SK-N-SH (cell line): ENCODE measurements at regions not wholly inside any gene's neighbourhood (a gene's known extent, or its start where the extent isn't known, plus 50 kb on each side); places are given as distances from the start of the nearest gene placed in this dataset.

Experiments used
- CTCF ChIA-PET: fragments of 300-600, 350-600 bp; formaldehyde crosslinking; extraction: SDS; loops from one replicate; lab custom pipeline; 2021; lab: Yijun Ruan, JAX
- POLR2A ChIA-PET: fragments of 350-600 bp; sonication (Branson Sonifier 250); formaldehyde crosslinking; extraction: SDS; loops from one replicate; lab custom pipeline; 2020; ENCODE audit warnings: antibody characterized with exemption, inconsistent platforms; lab: Yijun Ruan, JAX
- DNase-seq: peaks from one replicate; pipeline ENCODE4 v3.0.0; 2012
- H2AFZ ChIP-seq: fragments of 200-600 bp; sonication (generic); 2 replicates; pipeline ENCODE4 v1.8.1; 2016; ENCODE audit warnings: antibody characterized with exemption, mild to moderate bottlenecking, low read depth
- H3F3A ChIP-seq: fragments of 200-600 bp; sonication (generic); replicated peaks from 2 replicates; pipeline ENCODE3; 2016; ENCODE audit warnings: antibody characterized with exemption, mild to moderate bottlenecking; ENCODE audit not compliant: insufficient read depth
- H3K27ac ChIP-seq, 2 experiments: fragments of 200-500 bp in 1 of 2; fragments of 200-600 bp in 1 of 2; sonication (Bioruptor generic) in 1 of 2; sonication (generic), shearing (Covaris generic) in 1 of 2; 2 replicates each; pipeline versions ENCODE4 v1.5.1 to v1.6.1; 2014 to 2016; ENCODE audit warnings: low read depth in 2 of 2, inconsistent platforms in 1 of 2, low read length in 1 of 2, mild to moderate bottlenecking in 1 of 2, mixed read lengths in 1 of 2
- H3K27me3 ChIP-seq: fragments of 200-600 bp; sonication (generic), shearing (Covaris generic); 2 replicates; pipeline ENCODE4 v1.6.1; 2016; ENCODE audit warnings: mixed run types; ENCODE audit not compliant: insufficient read depth
- H3K36me3 ChIP-seq, 2 experiments: fragments of 200-500 bp in 1 of 2; fragments of 200-600 bp in 1 of 2; sonication (Bioruptor generic) in 1 of 2; sonication (generic) in 1 of 2; replicated peaks in 1 of 2; 2 replicates each; pipeline versions ENCODE3 to v1.5.1; 2014 to 2016; ENCODE audit warnings: low read length in 1 of 2, mild to moderate bottlenecking in 1 of 2; ENCODE audit not compliant: insufficient read depth in 2 of 2, control insufficient read depth in 1 of 2
- H3K4me1 ChIP-seq, 2 experiments: fragments of 200-500 bp in 1 of 2; fragments of 200-600 bp in 1 of 2; sonication (Bioruptor generic) in 1 of 2; sonication (generic), shearing (Covaris generic) in 1 of 2; 2 replicates each; pipeline versions ENCODE4 v1.5.1 to v1.6.1; 2014 to 2016; ENCODE audit warnings: low read depth in 1 of 2, low read length in 1 of 2, mixed run types in 1 of 2; ENCODE audit not compliant: insufficient read depth in 2 of 2, control insufficient read depth in 1 of 2
- H3K4me2 ChIP-seq: fragments of 200-600 bp; sonication (generic), shearing (Covaris generic); 2 replicates; pipeline ENCODE4 v1.6.1; 2017; ENCODE audit warnings: mixed run types
- H3K4me3 ChIP-seq, 2 experiments: fragments of 200-500 bp in 1 of 2; fragments of 200-600 bp in 1 of 2; sonication (Bioruptor generic) in 1 of 2; sonication (generic), shearing (Covaris generic) in 1 of 2; 2 replicates each; pipeline versions ENCODE4 v1.5.1 to v1.8.1; 2014 to 2016; ENCODE audit warnings: low read depth in 2 of 2, inconsistent platforms in 1 of 2, low read length in 1 of 2, mild to moderate bottlenecking in 1 of 2, mixed read lengths in 1 of 2, moderate library complexity in 1 of 2
- H3K79me2 ChIP-seq: fragments of 200-600 bp; sonication (generic); 2 replicates; pipeline ENCODE4 v1.8.1; 2017; ENCODE audit warnings: mild to moderate bottlenecking; ENCODE audit not compliant: insufficient read depth
- H3K9ac ChIP-seq: fragments of 200-600 bp; sonication (generic); 2 replicates; pipeline ENCODE4 v1.6.1; 2017; ENCODE audit warnings: mixed run types
- H3K9me2 ChIP-seq: fragments of 200-600 bp; sonication (generic); 2 replicates; pipeline ENCODE4 v1.6.1; 2017; ENCODE audit warnings: mixed run types
- H3K9me3 ChIP-seq: fragments of 200-600 bp; sonication (generic); 2 replicates; pipeline ENCODE4 v1.6.1; 2017; ENCODE audit warnings: mixed run types, mild to moderate bottlenecking, moderate library complexity
- H4K20me1 ChIP-seq: fragments of 200-600 bp; sonication (generic); 2 replicates; pipeline ENCODE4 v1.6.1; 2017; ENCODE audit warnings: mild to moderate bottlenecking, mixed run types; ENCODE audit not compliant: insufficient read depth
- CHD2 ChIP-seq: fragments of 150-350 bp; IDR thresholded peaks from 2 replicates; pipeline ENCODE4 v1.6.1; 2018; ENCODE audit warnings: low read length; ENCODE audit not compliant: partially characterized antibody
- EP300 ChIP-seq, 2 experiments: IDR thresholded peaks; 2 replicates each; pipeline versions ENCODE4 v1.4.0 to v1.6.1; 2012; ENCODE audit warnings: borderline replicate concordance in 1 of 2, low read depth in 1 of 2, low read length in 1 of 2
- FOSL2 ChIP-seq: IDR thresholded peaks from 2 replicates; pipeline ENCODE4 v1.4.0; 2012; ENCODE audit warnings: low read depth, mild to moderate bottlenecking, moderate library complexity, borderline replicate concordance
- FOXJ3 ChIP-seq: sonication (generic); formaldehyde crosslinking; IDR thresholded peaks from 2 replicates; pipeline ENCODE4 v1.5.1; 2020; ENCODE audit warnings: mild to moderate bottlenecking, missing genetic modification reagents
- GATA2 ChIP-seq: sonication (generic); formaldehyde crosslinking; IDR thresholded peaks from 2 replicates; pipeline ENCODE4 v1.5.0; 2020; ENCODE audit warnings: mild to moderate bottlenecking, missing genetic modification reagents
- IRF3 ChIP-seq: fragments of 150-350 bp; IDR thresholded peaks from 2 replicates; pipeline ENCODE4 v1.6.1; 2016; ENCODE audit warnings: mild to moderate bottlenecking, low read depth, low read length
- JUND ChIP-seq: IDR thresholded peaks from 2 replicates; pipeline ENCODE4 v1.4.0; 2012
- MXI1 ChIP-seq: IDR thresholded peaks from 2 replicates; pipeline ENCODE4 v1.6.1; 2012; ENCODE audit warnings: mild to moderate bottlenecking, low read depth, low read length, improper control_type of control experiment
- NFIC ChIP-seq: IDR thresholded peaks from 2 replicates; pipeline ENCODE4 v1.4.0; 2012; ENCODE audit warnings: borderline replicate concordance
- NRF1 ChIP-seq: IDR thresholded peaks from 2 replicates; pipeline ENCODE4 v1.6.1; 2012; ENCODE audit warnings: low read depth, mild to moderate bottlenecking, low read length
- PBX3 ChIP-seq: IDR thresholded peaks from 2 replicates; pipeline ENCODE4; 2012
- POLR2AphosphoS5 ChIP-seq: IDR thresholded peaks from 2 replicates; pipeline ENCODE4 v1.6.1; 2012; ENCODE audit warnings: low read depth, low read length
- RAD21 ChIP-seq: IDR thresholded peaks from 2 replicates; pipeline ENCODE4 v1.6.1; 2012; ENCODE audit warnings: mild to moderate bottlenecking, low read length
- RCOR1 ChIP-seq: fragments of 150-350 bp; IDR thresholded peaks from 2 replicates; pipeline ENCODE4 v1.6.1; 2017; ENCODE audit warnings: antibody characterized with exemption, low read length
- RFX5 ChIP-seq: IDR thresholded peaks from 2 replicates; pipeline ENCODE4 v1.6.1; 2012; ENCODE audit warnings: mild to moderate bottlenecking, improper control_type of control experiment, low read length
- RXRA ChIP-seq: IDR thresholded peaks from 2 replicates; pipeline ENCODE4 v1.4.0; 2012; ENCODE audit warnings: low read depth, mild to moderate bottlenecking, borderline replicate concordance
- SMC3 ChIP-seq: IDR thresholded peaks from 2 replicates; pipeline ENCODE4 v1.6.1; 2012; ENCODE audit warnings: low read depth, low read length, improper control_type of control experiment
- TAF1 ChIP-seq: IDR thresholded peaks from 2 replicates; pipeline ENCODE4 v1.6.1; 2012; ENCODE audit warnings: low read depth, mild to moderate bottlenecking, low read length, moderate library complexity, borderline replicate concordance
- TCF12 ChIP-seq: IDR thresholded peaks from 2 replicates; pipeline ENCODE4 v1.4.0; 2012
- TEAD4 ChIP-seq: IDR thresholded peaks from 2 replicates; pipeline ENCODE4 v1.4.0; 2012; ENCODE audit warnings: mild to moderate bottlenecking, borderline replicate concordance; ENCODE audit not compliant: insufficient read depth
- WGBS: methylation state at CpG from one replicate; pipeline ENCODE4 v1.1.6; 2017; ENCODE audit warnings: low lambda C conversion rate; 5-methylcytosine and 5-hydroxymethylcytosine counted together
- TF ChIP-seq, protein P1 (sequence below): fragments of 150-350 bp; IDR thresholded peaks from 2 replicates; pipeline ENCODE4 v1.6.1; 2017; ENCODE audit warnings: antibody characterized with exemption, low read length, low read depth, borderline replicate concordance
- TF ChIP-seq, protein P2 (sequence below): fragments of 200-600 bp; sonication (generic); IDR thresholded peaks from 2 replicates; pipeline ENCODE4 v1.6.1; 2017; ENCODE audit warnings: antibody characterized with exemption, mild to moderate bottlenecking, moderate library complexity
- TF ChIP-seq, protein P3 (sequence below): IDR thresholded peaks from 2 replicates; pipeline ENCODE4 v1.4.0; 2012; ENCODE audit warnings: low read depth, borderline replicate concordance

GRCh38 chr13:73631411-73631810 lies 502.8 kb downstream of the KLF12 start:
- H4K20me1 ChIP-seq, result no peaks in the 10 kb centered on the region
- no peaks in the 10 kb centered on the region for H3K36me3 ChIP-seq
- no peak overlapping the region for H3K27ac ChIP-seq
- TF ChIP-seq, protein P1, sequence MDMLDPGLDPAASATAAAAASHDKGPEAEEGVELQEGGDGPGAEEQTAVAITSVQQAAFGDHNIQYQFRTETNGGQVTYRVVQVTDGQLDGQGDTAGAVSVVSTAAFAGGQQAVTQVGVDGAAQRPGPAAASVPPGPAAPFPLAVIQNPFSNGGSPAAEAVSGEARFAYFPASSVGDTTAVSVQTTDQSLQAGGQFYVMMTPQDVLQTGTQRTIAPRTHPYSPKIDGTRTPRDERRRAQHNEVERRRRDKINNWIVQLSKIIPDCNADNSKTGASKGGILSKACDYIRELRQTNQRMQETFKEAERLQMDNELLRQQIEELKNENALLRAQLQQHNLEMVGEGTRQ, result no peak
- TF ChIP-seq NRF1, result no peak
- TF ChIP-seq RFX5, result no peak
- no peak for TF ChIP-seq CHD2
- no peak for TF ChIP-seq RXRA
- TF ChIP-seq RAD21, result no peak
- no peak for TF ChIP-seq RCOR1
- no peak for TF ChIP-seq SMC3
- no peak for TF ChIP-seq FOSL2
- no peak for TF ChIP-seq TCF12
- TF ChIP-seq EP300 (IDR thresholded peaks at IDR 0.05; ENCODE audit: borderline replicate concordance in 1 of 2, low read depth in 1 of 2, low read length in 1 of 2), result no peak
- no peak for TF ChIP-seq GATA2 (CRISPR knock-in tag)
- TF ChIP-seq TEAD4, result no peak
- TF ChIP-seq TAF1, result no peak
- TF ChIP-seq MXI1, result no peak
- no peak for TF ChIP-seq POLR2AphosphoS5
- TF ChIP-seq JUND, result no peak
- no peaks in the 10 kb centered on the region for H3K79me2 ChIP-seq
- no peak overlapping the region for H3K4me3 ChIP-seq
- WGBS, result 15% methylated on average over 5 of the region's 5 CpGs
- H3K4me1 ChIP-seq, result no peaks in the 10 kb centered on the region; a peak in 1 of 4 replicates
- H3K9ac ChIP-seq, result no peak overlapping the region
- H3F3A ChIP-seq, result no peaks in the 10 kb centered on the region
- no peaks in the 10 kb centered on the region for H3K9me2 ChIP-seq
- H2AFZ ChIP-seq, result no peak overlapping the region
- DNase-seq, result no peak
- H3K9me3 ChIP-seq, result no peaks in the 10 kb centered on the region
- no peak overlapping the region for H3K4me2 ChIP-seq
- ChIA-PET CTCF (no interaction called here), POLR2A (no interaction called here)
- H3K27me3 ChIP-seq, result no peaks in the 10 kb centered on the region; the same call in 1 of the 2 replicates

- CTCF ChIA-PET, result interaction anchor here (0.7 kb wide), 1 partner anchor 54 kb away, joined by 3 read pairs; no protein-coding TSS in a partner anchor
- no peaks in the 10 kb centered on the region for H3F3A ChIP-seq
- TF ChIP-seq RAD21, result no peak
- TF ChIP-seq MXI1, result no peak
- TF ChIP-seq TAF1, result no peak
- no peak for TF ChIP-seq FOSL2
- TF ChIP-seq TEAD4, result no peak
- no peak for TF ChIP-seq NFIC
- no peak for TF ChIP-seq JUND
- no peak for TF ChIP-seq SMC3
- no peak for TF ChIP-seq POLR2AphosphoS5
- TF ChIP-seq FOXJ3 (CRISPR knock-in tag), result no peak
- TF ChIP-seq, protein P2, sequence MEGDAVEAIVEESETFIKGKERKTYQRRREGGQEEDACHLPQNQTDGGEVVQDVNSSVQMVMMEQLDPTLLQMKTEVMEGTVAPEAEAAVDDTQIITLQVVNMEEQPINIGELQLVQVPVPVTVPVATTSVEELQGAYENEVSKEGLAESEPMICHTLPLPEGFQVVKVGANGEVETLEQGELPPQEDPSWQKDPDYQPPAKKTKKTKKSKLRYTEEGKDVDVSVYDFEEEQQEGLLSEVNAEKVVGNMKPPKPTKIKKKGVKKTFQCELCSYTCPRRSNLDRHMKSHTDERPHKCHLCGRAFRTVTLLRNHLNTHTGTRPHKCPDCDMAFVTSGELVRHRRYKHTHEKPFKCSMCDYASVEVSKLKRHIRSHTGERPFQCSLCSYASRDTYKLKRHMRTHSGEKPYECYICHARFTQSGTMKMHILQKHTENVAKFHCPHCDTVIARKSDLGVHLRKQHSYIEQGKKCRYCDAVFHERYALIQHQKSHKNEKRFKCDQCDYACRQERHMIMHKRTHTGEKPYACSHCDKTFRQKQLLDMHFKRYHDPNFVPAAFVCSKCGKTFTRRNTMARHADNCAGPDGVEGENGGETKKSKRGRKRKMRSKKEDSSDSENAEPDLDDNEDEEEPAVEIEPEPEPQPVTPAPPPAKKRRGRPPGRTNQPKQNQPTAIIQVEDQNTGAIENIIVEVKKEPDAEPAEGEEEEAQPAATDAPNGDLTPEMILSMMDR, result no peak
- TF ChIP-seq IRF3, result no peak
- no peak for TF ChIP-seq RFX5
- no peak for TF ChIP-seq PBX3
- TF ChIP-seq, protein P3, sequence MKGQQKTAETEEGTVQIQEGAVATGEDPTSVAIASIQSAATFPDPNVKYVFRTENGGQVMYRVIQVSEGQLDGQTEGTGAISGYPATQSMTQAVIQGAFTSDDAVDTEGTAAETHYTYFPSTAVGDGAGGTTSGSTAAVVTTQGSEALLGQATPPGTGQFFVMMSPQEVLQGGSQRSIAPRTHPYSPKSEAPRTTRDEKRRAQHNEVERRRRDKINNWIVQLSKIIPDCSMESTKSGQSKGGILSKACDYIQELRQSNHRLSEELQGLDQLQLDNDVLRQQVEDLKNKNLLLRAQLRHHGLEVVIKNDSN, result no peak
These were observed 508.5 kb downstream of the KLF12 start for GRCh38 chr13:73625562-73626339.

More at GRCh38 chr13:73625562-73626339, 508.5 kb downstream of the KLF12 start:
- H2AFZ ChIP-seq, result no peak overlapping the region
- H3K4me1 ChIP-seq, result no peaks in the 10 kb centered on the region
- H4K20me1 ChIP-seq, result no peaks in the 10 kb centered on the region
- no peaks in the 10 kb centered on the region for H3K79me2 ChIP-seq
- no peak overlapping the region for H3K4me2 ChIP-seq
- no peaks in the 10 kb centered on the region for H3K9me3 ChIP-seq
- DNase-seq, result no peak
- no peaks in the 10 kb centered on the region for H3K36me3 ChIP-seq
- 64% methylated on average over 8 of the region's 8 CpGs for WGBS
- no peaks in the 10 kb centered on the region; the same call in 1 of the 2 replicates for H3K27me3 ChIP-seq
- POLR2A ChIA-PET, result no interaction called here
- H3K9me2 ChIP-seq, result no peaks in the 10 kb centered on the region
- no peak overlapping the region for H3K4me3 ChIP-seq
- no peak overlapping the region for H3K27ac ChIP-seq
- no peak overlapping the region for H3K9ac ChIP-seq
